ENCODE measurements at regions not wholly inside any gene's neighbourhood (a gene's known extent, or its start where the extent isn't known, plus 50 kb on each side); places are given as distances from the start of the nearest gene placed in this dataset.

- TF ChIP-seq AR (CRISPR knock-in tag; IDR thresholded peaks at IDR 0.05), result no peak
- TF ChIP-seq MLX (CRISPR knock-in tag; IDR thresholded peaks at IDR 0.05), result no peak
- no peak for TF ChIP-seq GABPB1 (CRISPR knock-in tag; IDR thresholded peaks at IDR 0.05)
- no peak for TF ChIP-seq MYBL2 (CRISPR knock-in tag; IDR thresholded peaks at IDR 0.05)
- TF ChIP-seq MAX (CRISPR knock-in tag; IDR thresholded peaks at IDR 0.05), result no peak
- TF ChIP-seq USF1 (CRISPR knock-in tag; IDR thresholded peaks at IDR 0.05), result no peak
- no peak for TF ChIP-seq ZNF671 (CRISPR knock-in tag; IDR thresholded peaks at IDR 0.05)
- no peak for TF ChIP-seq ATF2 (CRISPR knock-in tag; IDR thresholded peaks at IDR 0.05; ENCODE audit: borderline replicate concordance, low read depth)
- TF ChIP-seq PREB (CRISPR knock-in tag; IDR thresholded peaks at IDR 0.05; ENCODE audit: borderline replicate concordance), result no peak
- no peak for TF ChIP-seq CDX4 (CRISPR knock-in tag; IDR thresholded peaks at IDR 0.05; ENCODE audit: borderline replicate concordance)
- no peak for TF ChIP-seq ETV6 (CRISPR knock-in tag; IDR thresholded peaks at IDR 0.05)
- TF ChIP-seq ELF4 (CRISPR knock-in tag; IDR thresholded peaks at IDR 0.05; ENCODE audit: low read depth), result no peak
- no peak for TF ChIP-seq ERG (CRISPR knock-in tag; IDR thresholded peaks at IDR 0.05)
These were observed 136.0 kb upstream of the C14orf180 start (continued) for GRCh38 chr14:104443391-104444158.

GRCh38 chr14:104444159-104445030 lies 135.2 kb upstream of the C14orf180 start:
- no peak for ATAC-seq
- CTCF ChIA-PET, result interaction anchor here (1.0 kb wide), 1 partner anchor 102 kb away, joined by 3 read pairs; no protein-coding TSS in a partner anchor

More at GRCh38 chr14:104444159-104445030, 135.2 kb upstream of the C14orf180 start:
- H3K9me3 Mint-ChIP-seq, result peaks cover 23% of the 10 kb centered on the region
- no peaks in the 10 kb centered on the region for H3K36me3 Mint-ChIP-seq
- H3K27ac Mint-ChIP-seq, result no peak overlapping the region
- DNase-seq (ENCODE audit: low spot score), result no peak
- H3K4me1 Mint-ChIP-seq, result peaks cover 9% of the 10 kb centered on the region
- POLR2A ChIA-PET, result no interaction called here
- H3K27me3 Mint-ChIP-seq (ENCODE audit: low read depth), result peaks cover 5% of the 10 kb centered on the region
- no peak overlapping the region for H3K4me3 Mint-ChIP-seq
- TF ChIP-seq ATF2 (CRISPR knock-in tag; IDR thresholded peaks at IDR 0.05; ENCODE audit: borderline replicate concordance, low read depth) (no peak), NR1H2 (CRISPR knock-in tag; IDR thresholded peaks at IDR 0.05) (no peak), CDX4 (CRISPR knock-in tag; IDR thresholded peaks at IDR 0.05; ENCODE audit: borderline replicate concordance) (no peak), NR3C1 (CRISPR knock-in tag; conservative IDR thresholded peaks at IDR 0.05; ENCODE audit: low read depth) (no peak), RELA (CRISPR knock-in tag; IDR thresholded peaks at IDR 0.05; ENCODE audit: borderline replicate concordance) (no peak), EMX1 (CRISPR knock-in tag; IDR thresholded peaks at IDR 0.05) (no peak), ZNF138 (CRISPR knock-in tag; conservative IDR thresholded peaks at IDR 0.05) (no peak), GTF2I (CRISPR knock-in tag; conservative IDR thresholded peaks at IDR 0.05) (no peak), MAX (CRISPR knock-in tag; IDR thresholded peaks at IDR 0.05) (no peak)

All from WTC11 (cell line).